Coronary artery (tissue), 2 donors: ENCODE measurements at regions not wholly inside any gene's neighbourhood (a gene's known extent, or its start where the extent isn't known, plus 50 kb on each side); places are given as distances from the start of the nearest gene placed in this dataset.

Experiments used
- DNase-seq: peaks from one replicate; pipeline ENCODE4 v3.0.0-alpha.2; 2017; ENCODE audit warnings: low spot score
- H3K27ac ChIP-seq, 2 donors: fragments of 200-600 bp; sonication (generic); one replicate each; pipeline ENCODE4 v1.5.1; 2016 to 2019
- H3K4me3 ChIP-seq: fragments of 200-600 bp; sonication (generic); 2 replicates; pipeline ENCODE4 v1.5.1; 2016; ENCODE audit warnings: mild to moderate bottlenecking, moderate library complexity
- TF ChIP-seq, protein P1 (sequence below): fragments of 200-600 bp; sonication (generic); IDR thresholded peaks from one replicate; pipeline ENCODE4 v1.5.1; 2019; ENCODE audit warnings: antibody characterized with exemption

DNA sequence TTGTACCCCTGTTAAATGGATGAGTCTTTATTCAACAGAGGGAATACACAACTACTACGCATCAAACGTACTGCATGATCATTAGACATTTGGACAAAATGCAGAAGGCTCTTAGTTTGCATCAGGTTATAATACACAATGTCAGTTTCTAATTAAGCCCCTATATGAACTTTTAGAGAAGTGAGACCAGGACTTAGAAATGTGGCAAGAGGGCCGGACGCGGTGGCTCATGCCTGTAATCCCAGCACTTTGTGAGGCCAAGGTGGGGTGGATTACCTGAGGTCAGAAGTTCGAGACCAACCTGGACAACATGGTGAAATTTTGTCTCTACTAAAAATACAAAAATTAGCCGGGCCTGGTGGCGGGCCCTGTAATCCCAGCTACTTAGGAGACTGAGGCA, 76.3 kb upstream of the MGMT start:
- Histone ChIP-seq H3K4me3 (no peak overlapping the region), H3K27ac (no peak overlapping the region)
- no peak for DNase-seq
- TF ChIP-seq, protein P1, sequence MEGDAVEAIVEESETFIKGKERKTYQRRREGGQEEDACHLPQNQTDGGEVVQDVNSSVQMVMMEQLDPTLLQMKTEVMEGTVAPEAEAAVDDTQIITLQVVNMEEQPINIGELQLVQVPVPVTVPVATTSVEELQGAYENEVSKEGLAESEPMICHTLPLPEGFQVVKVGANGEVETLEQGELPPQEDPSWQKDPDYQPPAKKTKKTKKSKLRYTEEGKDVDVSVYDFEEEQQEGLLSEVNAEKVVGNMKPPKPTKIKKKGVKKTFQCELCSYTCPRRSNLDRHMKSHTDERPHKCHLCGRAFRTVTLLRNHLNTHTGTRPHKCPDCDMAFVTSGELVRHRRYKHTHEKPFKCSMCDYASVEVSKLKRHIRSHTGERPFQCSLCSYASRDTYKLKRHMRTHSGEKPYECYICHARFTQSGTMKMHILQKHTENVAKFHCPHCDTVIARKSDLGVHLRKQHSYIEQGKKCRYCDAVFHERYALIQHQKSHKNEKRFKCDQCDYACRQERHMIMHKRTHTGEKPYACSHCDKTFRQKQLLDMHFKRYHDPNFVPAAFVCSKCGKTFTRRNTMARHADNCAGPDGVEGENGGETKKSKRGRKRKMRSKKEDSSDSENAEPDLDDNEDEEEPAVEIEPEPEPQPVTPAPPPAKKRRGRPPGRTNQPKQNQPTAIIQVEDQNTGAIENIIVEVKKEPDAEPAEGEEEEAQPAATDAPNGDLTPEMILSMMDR = no peak

DNA sequence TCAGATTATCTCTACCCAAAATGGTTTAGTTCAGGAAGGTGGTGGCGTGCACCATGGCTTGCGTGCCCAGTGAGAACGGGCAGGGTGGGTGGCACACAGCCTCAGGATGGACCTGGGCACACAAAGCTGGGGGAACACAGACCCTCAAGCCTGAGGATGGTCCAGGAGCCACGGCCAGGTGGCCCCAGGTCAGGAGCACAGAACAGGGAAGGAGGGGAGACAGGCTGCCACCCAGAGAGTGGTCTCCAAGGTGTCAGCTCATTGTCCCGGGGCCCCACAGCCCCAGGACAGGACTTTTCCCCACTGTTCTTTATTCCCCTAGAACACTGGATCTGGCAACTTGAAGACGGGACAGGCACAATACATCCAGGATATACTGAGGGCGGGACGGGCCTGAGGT, 75.6 kb upstream of the MGMT start:
- H3K4me3 ChIP-seq = no peak overlapping the region
- TF ChIP-seq, protein P1 = no peak
- no peak for DNase-seq
- H3K27ac ChIP-seq = no peak overlapping the region

DNA sequence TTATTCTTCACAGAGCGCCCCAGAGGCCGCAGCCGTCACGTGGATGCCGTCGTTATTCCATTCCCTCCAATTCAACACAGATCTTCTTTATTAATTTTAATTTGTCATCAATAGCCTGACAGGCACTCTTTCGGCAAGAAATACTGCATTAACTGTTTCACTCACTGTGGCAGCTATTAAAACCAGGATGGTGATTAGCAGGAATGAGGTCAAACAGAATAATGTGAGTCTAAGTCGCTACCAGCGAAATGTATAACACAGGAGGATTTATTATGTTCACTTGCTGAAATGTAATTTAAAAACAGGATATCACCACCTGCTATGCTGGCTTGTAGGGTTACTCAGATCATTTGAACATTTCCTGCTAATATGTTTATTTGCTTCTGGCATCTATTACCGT, 74.2 kb upstream of the MGMT start:
- no peak for DNase-seq
- Histone ChIP-seq H3K27ac (no peak overlapping the region), H3K4me3 (no peak overlapping the region)
- TF ChIP-seq, protein P1 = no peak

DNA sequence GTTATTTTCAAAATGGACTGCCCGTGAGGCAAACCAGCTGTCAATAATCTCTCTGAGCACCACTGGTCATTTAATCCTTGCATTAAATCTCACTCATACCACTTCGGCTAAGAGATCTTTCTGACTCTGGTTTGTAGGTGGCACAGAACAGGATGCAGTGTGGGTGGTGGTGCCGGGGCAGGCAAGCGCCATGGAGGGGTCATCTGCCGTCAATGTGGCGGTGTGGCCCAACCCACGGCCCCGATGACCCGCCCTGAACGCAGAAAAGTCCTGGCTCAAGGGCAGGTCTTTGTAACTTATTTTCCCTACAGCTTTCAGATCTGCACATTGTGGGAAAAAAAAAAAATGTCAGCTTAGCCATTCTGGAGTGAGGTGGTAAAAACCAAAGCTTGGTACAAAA, 73.2 kb upstream of the MGMT start:
- no peak for DNase-seq
- no peak overlapping the region for H3K4me3 ChIP-seq
- TF ChIP-seq, protein P1 = no peak
- H3K27ac ChIP-seq = no peak overlapping the region

DNA sequence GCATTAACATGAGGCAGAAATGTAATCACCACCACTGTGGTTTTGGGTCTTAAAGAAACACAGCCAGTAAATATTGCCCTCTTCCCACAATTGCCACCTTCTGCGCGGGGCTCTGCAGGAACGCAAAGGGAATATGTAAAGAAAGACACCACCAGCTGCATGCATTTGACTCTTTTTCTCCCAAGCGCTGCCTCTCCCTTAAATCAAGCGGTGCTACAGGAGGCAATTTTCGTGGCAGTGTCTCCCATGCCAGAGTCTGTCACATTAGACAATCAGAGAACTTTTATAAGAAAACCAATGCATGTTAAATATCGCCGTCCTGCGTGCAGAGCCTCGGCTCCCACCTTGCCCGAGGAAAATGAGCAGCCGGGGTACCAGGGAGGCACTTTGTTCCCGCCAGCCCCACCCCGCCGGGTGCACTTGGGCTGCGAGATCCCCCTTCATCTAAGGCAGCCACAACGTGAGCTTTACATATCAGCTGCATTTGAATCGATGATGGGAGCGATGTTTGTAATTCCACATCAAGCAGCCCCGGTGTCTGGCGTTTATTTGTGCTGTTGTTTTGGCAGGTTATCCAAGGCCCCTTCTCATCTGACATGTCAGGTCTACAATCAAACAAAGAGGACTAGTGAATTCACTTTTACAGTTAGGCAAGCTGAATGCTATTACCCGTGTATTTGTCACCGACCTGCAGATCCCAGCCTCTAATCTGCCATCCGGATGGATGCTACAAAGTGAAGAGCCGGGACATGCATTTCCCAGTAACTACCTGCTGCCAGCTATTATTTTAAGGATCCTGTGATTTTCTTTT, 72.3 kb upstream of the MGMT start:
- H3K4me3 ChIP-seq = no peak overlapping the region
- TF ChIP-seq, protein P1 = no peak
- DNase-seq = no peak
- no peak overlapping the region for H3K27ac ChIP-seq

- Histone ChIP-seq H3K27ac (no peak overlapping the region), H3K4me3 (no peak overlapping the region)
- DNase-seq = no peak
- TF ChIP-seq, protein P1 = no peak
These were observed 70.9 kb upstream of the MGMT start for GRCh38 chr10:129396021-129396722.
